GM12878 (cell line): ENCODE measurements at regions not wholly inside any gene's neighbourhood (a gene's known extent, or its start where the extent isn't known, plus 50 kb on each side); places are given as distances from the start of the nearest gene placed in this dataset.

Source experiments
- ATAC-seq: fragments of 200-7000 bp; cut with Tn5 transposase; 3 replicates; pipeline ENCODE4 v1.9.1; 2020; ENCODE audit warnings: mild to moderate bottlenecking, moderate library complexity
- BruUV-seq: library from RNA; stranded (reverse); fragments of 400-500 nt; replicated peaks from 2 replicates; lab custom pipeline; 2021; lab: Mats Ljungman, UMichigan
- CTCF ChIA-PET: fragments of 300-600 bp; sonication (Branson Sonifier 250); formaldehyde crosslinking; extraction: SDS; loops from one replicate; lab custom pipeline; 2021; ENCODE audit warnings: inconsistent platforms; lab: Yijun Ruan, JAX
- POLR2A ChIA-PET: fragments of 350-600 bp; formaldehyde crosslinking; extraction: SDS; loops from one replicate; lab custom pipeline; 2021; ENCODE audit warnings: inconsistent platforms; lab: Charles Lee
- RAD21 ChIA-PET: fragments of 300-600 bp; sonication (Branson Sonifier 250); formaldehyde crosslinking; loops from one replicate; lab custom pipeline; 2023; ENCODE audit warnings: antibody characterized with exemption; ENCODE audit not compliant: unreplicated experiment; lab: Charles Lee
- SMC1A ChIA-PET: fragments of 300-600 bp; sonication (Branson Sonifier 250); formaldehyde crosslinking; loops from one replicate; lab custom pipeline; 2023; ENCODE audit not compliant: unreplicated experiment, uncharacterized antibody; lab: Charles Lee
- DNase-seq: peaks from one replicate; pipeline ENCODE4 v3.0.0-alpha.2; 2011; ENCODE audit warnings: low read depth, low spot score
- FAIRE-seq: peaks from 3 replicates; lab custom pipeline; 2011; peaks lifted over from hg19 to GRCh38; lab: Jason Lieb, UNC
- H2AFZ ChIP-seq: 2 replicates; pipeline ENCODE4 v1.6.0; 2011; ENCODE audit warnings: low read depth, low read length, control low read depth; ENCODE audit not compliant: control insufficient read depth
- H3K27ac ChIP-seq: 2 replicates; pipeline ENCODE4 v1.5.1; 2011; ENCODE audit warnings: control low read depth; ENCODE audit not compliant: control insufficient read depth, insufficient read depth
- H3K27me3 ChIP-seq, 2 experiments: replicated peaks in 1 of 2; 2 replicates each; pipeline versions ENCODE4 v1.6.0 to v1.6.1; 2011; ENCODE audit warnings: low read length in 1 of 2; ENCODE audit not compliant: control insufficient read depth in 2 of 2, insufficient read depth in 2 of 2
- H3K36me3 ChIP-seq, 2 experiments: 2 replicates each; pipeline ENCODE4 v1.5.1; 2011; ENCODE audit warnings: low read length in 1 of 2; ENCODE audit not compliant: control insufficient read depth in 2 of 2, insufficient read depth in 2 of 2
- H3K4me1 ChIP-seq: 2 replicates; pipeline ENCODE4 v1.6.1; 2011; ENCODE audit warnings: mild to moderate bottlenecking, low read length, moderate library complexity, mixed read lengths; ENCODE audit not compliant: control insufficient read depth, insufficient read depth
- H3K4me2 ChIP-seq: 2 replicates; pipeline ENCODE4 v1.6.0; 2011; ENCODE audit warnings: control low read depth; ENCODE audit not compliant: control insufficient read depth, insufficient read depth
- H3K4me3 ChIP-seq: fragments of 200-600 bp; sonication (generic); 2 replicates; pipeline ENCODE4 v1.5.1; 2016
- H3K79me2 ChIP-seq: 2 replicates; pipeline ENCODE4 v1.6.0; 2011; ENCODE audit warnings: low read length; ENCODE audit not compliant: control insufficient read depth, insufficient read depth
- H3K9ac ChIP-seq: 2 replicates; pipeline ENCODE4 v1.8.0; 2011; ENCODE audit warnings: low read length, control low read depth, mixed read lengths; ENCODE audit not compliant: control insufficient read depth, insufficient read depth
- H3K9me3 ChIP-seq: replicated peaks from 3 replicates; pipeline ENCODE4 v1.5.1; 2011; ENCODE audit warnings: mild to moderate bottlenecking, low read length; ENCODE audit not compliant: control insufficient read depth, insufficient read depth
- H4K20me1 ChIP-seq: 2 replicates; pipeline ENCODE4 v1.6.0; 2011; ENCODE audit not compliant: control insufficient read depth, insufficient read depth
- CEBPB ChIP-seq, 2 experiments: fragments of 150-350 bp in 1 of 2; IDR thresholded peaks; 2 replicates each; pipeline ENCODE4 v1.6.1; 2012 to 2014; ENCODE audit warnings: low read depth in 2 of 2, low read length in 2 of 2, borderline replicate concordance in 1 of 2, inconsistent platforms in 1 of 2
- HDAC2 ChIP-seq: fragments of 200-600 bp; sonication (generic); IDR thresholded peaks from 2 replicates; pipeline ENCODE4 v1.6.1; 2017
- HDAC6 ChIP-seq: fragments of 200-600 bp; sonication (generic); IDR thresholded peaks from one replicate; pipeline ENCODE4 v1.8.0; 2017; ENCODE audit warnings: antibody characterized with exemption; ENCODE audit not compliant: unreplicated experiment
- IRF4 ChIP-seq: IDR thresholded peaks from 2 replicates; pipeline ENCODE4 v1.6.1; 2011; ENCODE audit warnings: low read depth, low read length
- JUNB ChIP-seq: IDR thresholded peaks from 2 replicates; pipeline ENCODE4 v1.6.1; 2016; ENCODE audit warnings: antibody characterized with exemption, mild to moderate bottlenecking
- MXI1 ChIP-seq: fragments of 150-350 bp; IDR thresholded peaks from 2 replicates; pipeline ENCODE4 v1.6.1; 2011; ENCODE audit warnings: low read depth, mild to moderate bottlenecking, inconsistent platforms, low read length, improper control_type of control experiment
- MYC ChIP-seq: IDR thresholded peaks from 2 replicates; pipeline ENCODE4 v1.6.1; 2011; ENCODE audit warnings: mild to moderate bottlenecking, low read length, moderate library complexity, inconsistent platforms; ENCODE audit not compliant: insufficient read depth, insufficient replicate concordance, insufficient read length, severe bottlenecking
- NRF1 ChIP-seq: conservative IDR thresholded peaks from 2 replicates; pipeline ENCODE4 v1.6.1; 2011; ENCODE audit warnings: mild to moderate bottlenecking, low read depth, low read length, improper control_type of control experiment
- SIN3A ChIP-seq: IDR thresholded peaks from 2 replicates; pipeline ENCODE4 v1.6.1; 2012; ENCODE audit warnings: low read depth, low read length, improper control_type of control experiment
- SKIL ChIP-seq: fragments of 450-650 bp; IDR thresholded peaks from 2 replicates; pipeline ENCODE4 v1.6.1; 2017; ENCODE audit warnings: mild to moderate bottlenecking, low read depth, inconsistent platforms; ENCODE audit not compliant: poor library complexity, severe bottlenecking
- TCF12 ChIP-seq: IDR thresholded peaks from 2 replicates; pipeline ENCODE4 v1.6.1; 2011; ENCODE audit warnings: low read depth, mild to moderate bottlenecking, low read length
- TCF7 ChIP-seq: IDR thresholded peaks from 2 replicates; pipeline ENCODE4 v1.6.1; 2014; ENCODE audit warnings: antibody characterized with exemption, borderline replicate concordance
- ZBED1 ChIP-seq: IDR thresholded peaks from 2 replicates; pipeline ENCODE4 v1.6.1; 2016; ENCODE audit warnings: borderline replicate concordance
- ZSCAN29 ChIP-seq: fragments of 450-650 bp; IDR thresholded peaks from 2 replicates; pipeline ENCODE4 v1.6.1; 2017; ENCODE audit warnings: mild to moderate bottlenecking, moderate library complexity
- WGBS: methylation state at CpG from one replicate; pipeline ENCODE4 v1.1.6; 2016; ENCODE audit warnings: low lambda C conversion rate; ENCODE audit not compliant: insufficient replicate concordance, insufficient coverage; ENCODE audit errors: missing lambda C conversion rate; 5-methylcytosine and 5-hydroxymethylcytosine counted together
- in situ Hi-C: fragments of 300-500 bp; cut with MboI; formaldehyde crosslinking; loops from 9 replicates; pipeline ENCODE4 v1.14.3; 2018; ENCODE audit warnings: mixed read lengths
- intact Hi-C: fragments of 100-400 bp; cut with micrococcal nuclease; formaldehyde crosslinking; loops from one replicate; pipeline ENCODE4 v1.14.2; 2022; ENCODE audit not compliant: unreplicated experiment
- TF ChIP-seq, protein P1 (sequence below): fragments of 450-650 bp; IDR thresholded peaks from 2 replicates; pipeline ENCODE4 v1.6.1; 2018; ENCODE audit warnings: borderline replicate concordance, mild to moderate bottlenecking; ENCODE audit not compliant: partially characterized antibody

- no TSS peak for BruUV-seq
- no peaks in the 10 kb centered on the region for H3K79me2 ChIP-seq
- POLR2A ChIA-PET = no interaction called here
- TF ChIP-seq MYC (no peak), IRF4 (no peak), SKIL (no peak), SIN3A (no peak), TCF7 (no peak), ZSCAN29 (no peak)
- 23% methylated on average over 5 of the region's 5 CpGs for WGBS
- H3K27me3 ChIP-seq = peaks cover 0 to 2% of the 10 kb centered on the region in 2 experiments; a peak in 3 of 4 replicates
- no peaks in the 10 kb centered on the region for H3K4me1 ChIP-seq
- no peaks in the 10 kb centered on the region for H3K9me3 ChIP-seq
- CTCF ChIA-PET = no interaction called here
- no peak overlapping the region for H2AFZ ChIP-seq
- no peaks in the 10 kb centered on the region for H4K20me1 ChIP-seq
- in situ Hi-C loops (no loop called here), intact Hi-C loops (no loop called here)
- FAIRE-seq (no peak), DNase-seq (no peak), ATAC-seq (no peak)
- no peak overlapping the region for H3K9ac ChIP-seq
- H3K36me3 ChIP-seq = no peaks in the 10 kb centered on the region
- no peak overlapping the region for H3K4me2 ChIP-seq
- RAD21 ChIA-PET = no interaction called here
- SMC1A ChIA-PET = no interaction called here
- H3K27ac ChIP-seq = no peak overlapping the region
- H3K4me3 ChIP-seq = no peak overlapping the region
Observed at GRCh38 chr17:45703348-45703747, 80.8 kb upstream of the CRHR1 start.

DNA sequence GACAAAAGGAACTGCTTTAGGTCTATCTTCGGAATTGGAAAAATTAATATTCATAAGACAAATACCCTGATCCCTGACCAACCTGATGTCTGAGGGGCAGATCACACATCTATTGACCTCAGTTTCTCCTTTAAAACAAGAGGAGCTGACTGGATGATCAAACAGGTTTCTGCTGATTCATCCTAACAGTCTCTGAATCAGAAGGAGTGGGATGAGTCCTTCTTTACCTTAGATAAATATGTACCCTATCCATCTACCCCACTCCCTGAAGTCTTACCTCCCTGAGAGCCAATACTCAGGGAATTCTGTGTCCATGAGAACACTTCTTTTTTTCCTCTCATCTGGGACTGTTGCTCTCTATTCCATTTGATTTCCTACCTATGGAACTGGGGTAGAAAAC is 80.3 kb upstream of the CRHR1 start:
- Histone ChIP-seq H3K36me3 (no peaks in the 10 kb centered on the region), H3K4me3 (no peak overlapping the region), H3K4me1 (no peaks in the 10 kb centered on the region), H2AFZ (no peak overlapping the region), H3K27ac (no peak overlapping the region), H3K4me2 (no peak overlapping the region), H3K79me2 (no peaks in the 10 kb centered on the region), H3K9me3 (no peaks in the 10 kb centered on the region), H4K20me1 (no peaks in the 10 kb centered on the region), H3K27me3 (peaks cover 0 to 2% of the 10 kb centered on the region in 2 experiments; a peak in 3 of 4 replicates), H3K9ac (no peak overlapping the region)
- SMC1A ChIA-PET = no interaction called here
- FAIRE-seq (no peak), DNase-seq (no peak), ATAC-seq (no peak)
- intact Hi-C loops = no loop called here
- CTCF ChIA-PET = no interaction called here
- 32% methylated on average over 1 of the region's 1 CpG for WGBS
- POLR2A ChIA-PET = no interaction called here
- in situ Hi-C loops = no loop called here
- RAD21 ChIA-PET = no interaction called here
- BruUV-seq = no TSS peak
- no peak for TF ChIP-seq MXI1
- no peak for TF ChIP-seq HDAC6
- no peak for TF ChIP-seq CEBPB (IDR thresholded peaks at IDR 0.05; ENCODE audit: borderline replicate concordance in 1 of 2, low read depth in 2 of 2, low read length in 2 of 2)
- TF ChIP-seq HDAC2 = no peak
- no peak for TF ChIP-seq JUNB
- TF ChIP-seq ZBED1 = no peak
- TF ChIP-seq TCF12 = no peak
- TF ChIP-seq NRF1 = no peak
- TF ChIP-seq, protein P1, sequence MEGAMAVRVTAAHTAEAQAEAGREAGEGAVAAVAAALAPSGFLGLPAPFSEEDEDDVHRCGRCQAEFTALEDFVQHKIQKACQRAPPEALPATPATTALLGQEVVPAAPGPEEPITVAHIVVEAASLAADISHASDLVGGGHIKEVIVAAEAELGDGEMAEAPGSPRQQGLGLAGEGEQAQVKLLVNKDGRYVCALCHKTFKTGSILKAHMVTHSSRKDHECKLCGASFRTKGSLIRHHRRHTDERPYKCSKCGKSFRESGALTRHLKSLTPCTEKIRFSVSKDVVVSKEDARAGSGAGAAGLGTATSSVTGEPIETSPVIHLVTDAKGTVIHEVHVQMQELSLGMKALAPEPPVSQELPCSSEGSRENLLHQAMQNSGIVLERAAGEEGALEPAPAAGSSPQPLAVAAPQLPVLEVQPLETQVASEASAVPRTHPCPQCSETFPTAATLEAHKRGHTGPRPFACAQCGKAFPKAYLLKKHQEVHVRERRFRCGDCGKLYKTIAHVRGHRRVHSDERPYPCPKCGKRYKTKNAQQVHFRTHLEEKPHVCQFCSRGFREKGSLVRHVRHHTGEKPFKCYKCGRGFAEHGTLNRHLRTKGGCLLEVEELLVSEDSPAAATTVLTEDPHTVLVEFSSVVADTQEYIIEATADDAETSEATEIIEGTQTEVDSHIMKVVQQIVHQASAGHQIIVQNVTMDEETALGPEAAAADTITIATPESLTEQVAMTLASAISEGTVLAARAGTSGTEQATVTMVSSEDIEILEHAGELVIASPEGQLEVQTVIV = no peak
